ENCODE measurements at regions not wholly inside any gene's neighbourhood (a gene's known extent, or its start where the extent isn't known, plus 50 kb on each side); places are given as distances from the start of the nearest gene placed in this dataset.

DNA sequence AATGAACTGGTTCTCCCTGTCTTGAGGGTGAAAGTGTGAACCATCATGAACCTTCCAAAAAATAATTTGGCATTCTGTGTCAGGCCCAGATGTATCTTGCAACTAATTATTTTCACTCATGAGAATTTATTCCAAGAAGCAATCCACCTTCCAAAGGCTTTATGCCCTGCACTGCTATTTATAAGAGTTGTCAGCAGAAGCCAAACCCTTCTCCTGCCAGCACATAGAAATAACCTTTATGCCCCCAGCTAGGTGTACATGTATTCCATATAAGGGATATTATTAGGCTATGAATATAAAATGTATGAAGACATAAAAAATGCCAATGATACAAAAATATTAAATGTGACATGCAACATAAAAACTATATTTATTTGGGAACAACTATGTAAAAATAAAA lies 69.0 kb upstream of the GDF10 start:
- no peak for DNase-seq (ENCODE audit: low read depth in 3 of 3)

- DNase-seq (ENCODE audit: low read depth in 3 of 3), result no peak
These were observed 68.6 kb upstream of the GDF10 start for GRCh38 chr10:47231414-47231813.

DNA sequence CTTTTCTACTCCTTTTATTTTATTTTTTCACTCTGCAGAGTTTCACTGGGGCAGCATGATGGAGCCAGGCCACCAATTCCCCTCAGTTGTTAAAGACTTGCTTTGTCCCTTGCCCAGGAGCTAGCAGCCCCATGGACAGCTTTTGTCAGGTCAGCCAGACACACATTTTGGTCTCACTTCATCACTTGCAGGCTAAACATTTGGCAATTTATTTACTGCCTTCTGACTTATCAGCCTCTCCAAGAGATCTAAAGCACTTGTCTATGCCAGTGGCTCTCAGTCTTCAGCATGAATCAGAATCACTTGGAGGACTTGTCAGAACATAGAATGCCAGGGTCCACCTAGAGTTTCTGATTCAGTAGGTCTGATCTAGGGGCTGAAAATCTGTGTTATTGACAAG lies 66.4 kb upstream of the GDF10 start:
- no peak for DNase-seq (ENCODE audit: low read depth in 3 of 3)

DNA sequence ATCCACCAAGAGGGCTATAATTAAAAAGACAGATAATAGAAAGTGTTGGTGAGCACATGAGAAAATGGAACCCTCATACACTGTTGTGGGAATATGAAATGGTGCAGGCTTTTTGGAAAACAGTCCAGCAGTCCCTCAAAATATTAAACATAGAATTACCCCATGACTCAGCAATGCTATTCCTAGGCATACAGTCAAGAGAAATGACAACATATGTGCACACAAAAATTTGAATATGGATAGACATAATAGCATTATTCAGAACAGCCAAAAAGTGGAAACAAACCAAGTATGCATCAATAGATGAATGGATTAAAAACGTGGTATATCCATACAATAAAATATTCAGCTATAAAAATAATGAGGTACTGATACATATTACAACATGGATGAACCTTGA lies 64.5 kb upstream of the GDF10 start:
- no peak for DNase-seq (ENCODE audit: low read depth in 3 of 3)

- DNase-seq (ENCODE audit: low read depth in 3 of 3), result no peak
These were observed 62.4 kb upstream of the GDF10 start for GRCh38 chr10:47237316-47238260.

- no peak for DNase-seq (ENCODE audit: low read depth in 3 of 3)
These were observed 61.5 kb upstream of the GDF10 start for GRCh38 chr10:47238331-47239095.

DNA sequence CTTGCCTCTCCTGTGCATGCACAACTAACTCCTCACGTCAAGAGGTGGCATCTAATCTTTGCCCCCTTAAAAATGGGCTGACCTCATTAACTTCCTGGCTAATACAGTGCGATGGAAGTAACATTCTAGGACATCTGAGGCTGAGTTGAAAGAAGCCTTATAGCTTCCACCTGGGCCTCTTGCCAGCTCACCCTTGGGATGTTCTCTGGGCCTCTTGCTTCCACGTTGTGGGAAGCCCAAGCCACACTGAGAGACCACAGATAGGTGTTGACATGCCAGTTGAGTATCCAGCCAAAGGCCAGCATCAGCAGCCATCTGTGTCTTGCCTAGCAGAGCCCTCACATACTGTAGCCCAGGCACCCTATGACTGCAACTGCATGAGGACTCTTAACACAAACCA lies 60.8 kb upstream of the GDF10 start:
- DNase-seq (ENCODE audit: low read depth in 3 of 3), result no peak

- DNase-seq (ENCODE audit: low read depth in 3 of 3), result no peak
These were observed 59.8 kb upstream of the GDF10 start for GRCh38 chr10:47240173-47240572.

- DNase-seq (ENCODE audit: low read depth in 3 of 3), result no peak
These were observed 58.7 kb upstream of the GDF10 start for GRCh38 chr10:47241256-47241655.

DNA sequence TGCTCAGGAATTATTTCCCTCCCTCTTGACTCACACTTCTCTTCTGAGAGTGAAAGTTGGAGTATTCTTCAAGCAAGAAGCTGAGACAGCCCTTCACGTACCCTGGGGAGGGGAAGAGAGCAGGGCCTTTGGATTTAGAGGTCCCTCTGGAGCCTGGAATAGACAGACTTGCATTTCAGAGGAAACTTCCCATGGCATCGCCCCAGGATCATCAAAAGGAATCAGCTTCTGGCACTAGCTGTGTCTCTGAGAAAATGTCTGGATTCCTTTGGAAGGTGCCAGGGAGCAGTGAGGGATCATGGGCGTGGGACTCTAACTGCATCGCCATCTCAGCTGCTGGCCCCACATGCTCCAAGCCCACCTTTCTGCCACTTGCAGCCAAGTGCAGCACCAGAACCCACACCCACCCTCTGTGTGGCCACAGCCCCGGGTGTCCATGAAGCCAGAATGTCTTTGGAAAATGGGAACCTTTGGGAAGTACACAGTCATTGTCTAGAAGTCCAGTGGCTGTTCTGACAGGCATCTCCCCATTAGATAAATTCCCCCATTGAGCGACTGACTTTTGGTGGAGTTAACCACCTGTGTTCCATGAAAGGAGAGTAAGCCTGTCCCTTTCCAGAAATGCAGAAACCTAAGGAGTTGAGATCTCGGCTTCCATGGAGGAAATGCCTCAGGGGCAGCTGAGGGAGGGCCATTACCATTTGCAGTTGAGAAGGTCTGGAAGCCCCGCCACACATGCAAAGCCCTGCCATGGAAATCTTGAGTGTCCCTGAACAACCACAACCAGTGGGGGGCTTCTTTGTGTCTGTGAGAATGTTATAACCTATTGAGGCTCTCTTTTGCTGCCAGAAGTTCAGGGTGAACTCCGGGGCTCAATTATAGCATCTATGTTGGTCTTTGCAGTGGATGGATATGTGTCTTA lies 57.8 kb upstream of the GDF10 start:
- DNase-seq (ENCODE audit: low read depth in 3 of 3), result no peak

DNA sequence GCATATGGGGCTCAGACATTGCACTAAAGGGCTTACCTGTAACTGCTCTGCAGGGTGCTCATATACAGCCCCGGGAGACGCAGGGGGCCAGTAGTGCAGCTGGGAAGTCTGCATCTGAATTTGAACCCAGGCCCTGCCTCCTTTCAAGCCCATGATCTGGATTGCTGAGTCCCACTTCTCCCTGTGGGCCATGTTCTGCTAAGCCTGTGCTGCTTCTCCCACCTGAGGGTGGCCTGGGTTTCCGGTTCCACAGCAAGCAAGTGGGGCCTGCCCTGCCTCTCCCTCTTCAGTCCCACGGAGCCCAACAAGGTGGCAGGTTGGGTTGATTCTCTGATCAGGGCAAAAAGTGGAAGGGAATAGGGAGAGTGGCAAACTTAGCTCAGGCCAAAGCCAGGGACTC lies 56.6 kb upstream of the GDF10 start:
- DNase-seq (ENCODE audit: low read depth in 3 of 3), result no peak

- no peak for DNase-seq (ENCODE audit: low read depth in 3 of 3)
These were observed 56.2 kb upstream of the GDF10 start for GRCh38 chr10:47243791-47244190.

GRCh38 chr10:47244560-47245500 lies 55.2 kb upstream of the GDF10 start:
- DNase-seq (ENCODE audit: low read depth in 3 of 3), result no peak

DNA sequence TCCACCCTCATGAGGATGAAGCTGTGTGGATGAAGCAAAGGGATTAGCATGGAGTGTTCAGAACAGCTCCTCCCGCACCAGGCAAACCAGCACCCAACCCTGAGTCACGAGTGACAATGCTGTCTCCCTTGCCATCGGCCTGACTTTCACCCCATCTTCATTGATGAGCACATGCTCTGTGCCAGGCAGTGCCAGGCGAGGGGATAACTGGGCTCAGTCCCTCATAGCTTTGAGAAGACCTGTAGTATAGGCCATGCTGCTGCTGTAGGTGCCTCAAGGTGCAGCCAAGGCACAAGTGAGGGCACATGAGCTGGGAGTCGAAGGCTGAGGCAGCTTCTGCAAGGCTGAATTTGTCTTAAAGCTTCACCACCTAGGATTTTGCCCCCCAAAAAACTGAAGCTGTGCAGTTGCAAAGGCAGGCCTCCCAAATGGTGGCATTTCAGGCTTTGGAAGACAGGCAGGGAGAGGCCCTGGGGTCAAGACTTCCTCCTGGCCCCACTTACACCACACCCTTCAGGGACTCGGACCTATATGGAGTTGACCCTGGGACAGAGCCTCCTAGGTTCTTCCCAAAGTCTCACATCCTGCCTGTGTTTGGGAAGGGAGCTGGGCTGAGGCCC lies 54.2 kb upstream of the GDF10 start:
- DNase-seq (ENCODE audit: low read depth in 3 of 3), result no peak

DNA sequence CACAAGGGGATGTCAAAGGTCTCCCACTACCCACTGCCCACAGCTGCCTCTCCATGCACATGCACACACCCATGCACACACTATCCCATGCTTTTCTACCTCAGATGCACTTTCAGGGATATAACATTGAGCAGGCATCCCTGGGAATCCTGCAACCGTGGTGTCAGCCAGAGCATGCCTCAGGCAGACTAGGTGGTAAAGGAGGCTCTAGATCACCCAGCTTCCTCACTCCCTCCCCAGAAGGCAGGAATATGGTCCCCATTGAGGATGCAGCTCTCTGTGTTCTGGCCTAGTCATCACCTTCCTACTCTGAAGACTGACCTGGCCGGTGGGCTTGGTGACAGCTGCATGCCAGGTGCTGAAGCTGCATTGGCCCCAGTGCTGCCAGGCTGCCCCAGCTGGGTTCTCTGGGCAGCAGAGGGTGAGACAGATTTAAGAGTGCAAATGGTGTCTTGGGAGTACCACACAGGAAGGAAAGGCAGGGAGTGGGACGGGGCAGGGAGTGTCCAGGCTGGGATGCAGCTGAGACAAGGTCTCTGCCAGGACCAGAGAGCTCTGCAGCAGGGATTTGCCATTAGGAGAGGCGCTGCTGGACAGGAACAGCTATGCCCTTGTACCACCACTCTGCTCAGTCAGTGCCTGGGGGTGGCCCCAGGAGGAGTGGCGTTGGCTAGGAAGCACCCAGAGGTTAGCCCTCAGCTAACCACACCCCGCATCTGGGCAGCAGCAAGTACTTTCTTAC lies 53.4 kb upstream of the GDF10 start:
- DNase-seq (ENCODE audit: low read depth in 3 of 3), result no peak

- DNase-seq (ENCODE audit: low read depth in 3 of 3), result no peak
These were observed 52.6 kb upstream of the GDF10 start for GRCh38 chr10:47247148-47248059.

GRCh38 chr10:47248386-47249090 lies 51.5 kb upstream of the GDF10 start:
- DNase-seq (ENCODE audit: low read depth in 3 of 3), result no peak

GRCh38 chr10:47249881-47250280 lies 50.1 kb upstream of the GDF10 start:
- DNase-seq (ENCODE audit: low read depth in 3 of 3), result no peak

All from stimulated activated CD4-positive, alpha-beta T cell treated with anti-CD3 and anti-CD28 coated beads, TNF-alpha, amount 100 ng/mL, for 24 hours (primary cell).